ENCODE measurements at regions not wholly inside any gene's neighbourhood (a gene's known extent, or its start where the extent isn't known, plus 50 kb on each side); places are given as distances from the start of the nearest gene placed in this dataset.

GRCh38 chr1:4518621-4519020 lies 135.8 kb upstream of the AJAP1 start:
- DNase-seq (ENCODE audit: low read depth in 2 of 2) = no peak

GRCh38 chr1:4519954-4520353 lies 134.5 kb upstream of the AJAP1 start:
- no peak for DNase-seq (ENCODE audit: low read depth in 2 of 2)

DNA sequence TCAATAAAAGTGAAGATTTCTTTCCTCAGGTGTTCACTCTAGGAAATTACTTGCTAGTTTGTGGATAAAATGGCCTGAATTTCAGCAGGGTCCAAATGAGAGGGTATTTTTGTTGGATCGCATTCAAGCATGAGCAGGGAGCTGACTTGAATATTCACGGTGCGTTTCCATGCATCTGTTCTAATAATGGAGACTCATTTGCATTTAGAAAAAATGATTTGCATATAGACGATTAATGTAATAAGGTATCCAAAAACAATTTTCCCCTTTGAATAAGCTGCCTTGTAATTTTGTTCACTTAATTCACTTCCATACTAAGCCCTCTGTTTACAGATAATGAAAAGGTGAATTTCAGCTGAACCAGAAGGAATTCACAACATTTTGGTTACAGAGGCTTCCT lies 130.9 kb upstream of the AJAP1 start:
- DNase-seq (ENCODE audit: low read depth in 2 of 2) = no peak

DNA sequence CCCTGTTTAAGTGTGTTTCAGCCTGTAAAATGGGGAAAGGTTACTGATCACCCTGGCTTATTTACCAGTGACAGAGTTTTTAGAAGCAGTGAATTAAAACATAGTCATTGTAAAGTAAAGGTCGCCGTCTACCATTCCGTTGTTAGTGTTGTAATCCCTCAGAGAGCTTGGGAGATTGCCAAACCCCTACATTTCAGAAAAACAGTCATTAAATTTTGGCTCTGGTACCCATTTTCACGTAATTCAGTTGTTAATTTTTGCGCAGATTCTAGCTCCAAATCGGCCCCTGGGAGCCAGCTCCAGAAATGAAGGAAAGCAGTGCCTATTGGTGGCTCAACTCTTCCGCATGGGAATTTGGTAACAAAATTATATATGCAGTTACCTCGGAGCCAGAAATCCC lies 127.7 kb upstream of the AJAP1 start:
- DNase-seq (ENCODE audit: low read depth in 2 of 2) = no peak

GRCh38 chr1:4527819-4528218 lies 126.6 kb upstream of the AJAP1 start:
- no peak for DNase-seq (ENCODE audit: low read depth in 2 of 2)

GRCh38 chr1:4528590-4528989 lies 125.8 kb upstream of the AJAP1 start:
- DNase-seq (ENCODE audit: low read depth in 2 of 2) = no peak

DNA sequence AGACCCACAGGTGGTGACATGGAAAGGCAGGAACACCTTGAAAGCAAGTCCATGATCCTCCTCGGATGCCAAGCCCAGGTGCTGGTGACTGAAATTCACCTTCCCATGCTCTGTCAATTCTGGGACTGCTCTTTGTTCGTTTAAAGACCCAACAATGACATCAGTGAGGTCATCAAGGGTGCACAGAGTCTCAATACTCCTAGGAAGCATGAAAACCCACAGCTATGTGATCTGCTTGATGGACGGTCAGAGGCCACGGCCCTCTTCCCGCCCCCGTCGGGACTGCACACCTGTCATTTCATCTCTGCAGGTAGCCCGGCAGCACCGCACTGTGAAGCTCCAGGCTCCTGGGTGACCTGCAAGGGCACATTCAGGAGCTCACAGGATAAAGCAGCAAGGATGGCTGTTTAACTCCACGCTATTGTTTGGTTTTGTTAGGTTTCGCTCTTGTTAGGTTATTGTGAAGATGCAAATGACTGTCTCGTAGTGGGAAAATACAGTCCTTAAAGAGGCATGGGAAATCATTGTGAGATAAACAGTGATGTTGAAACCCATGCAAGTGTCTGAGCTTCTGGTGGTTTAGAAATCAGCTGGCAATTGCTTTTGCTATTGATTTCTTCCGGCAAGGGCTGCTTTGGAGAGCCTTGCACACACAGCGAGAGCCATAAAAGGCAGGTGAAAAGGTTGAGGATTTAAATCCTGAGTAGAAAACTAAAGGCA lies 124.8 kb upstream of the AJAP1 start:
- DNase-seq (ENCODE audit: low read depth in 2 of 2) = no peak

- no peak for DNase-seq (ENCODE audit: low read depth in 2 of 2)
These were observed 124.1 kb upstream of the AJAP1 start for GRCh38 chr1:4530166-4530785.

DNA sequence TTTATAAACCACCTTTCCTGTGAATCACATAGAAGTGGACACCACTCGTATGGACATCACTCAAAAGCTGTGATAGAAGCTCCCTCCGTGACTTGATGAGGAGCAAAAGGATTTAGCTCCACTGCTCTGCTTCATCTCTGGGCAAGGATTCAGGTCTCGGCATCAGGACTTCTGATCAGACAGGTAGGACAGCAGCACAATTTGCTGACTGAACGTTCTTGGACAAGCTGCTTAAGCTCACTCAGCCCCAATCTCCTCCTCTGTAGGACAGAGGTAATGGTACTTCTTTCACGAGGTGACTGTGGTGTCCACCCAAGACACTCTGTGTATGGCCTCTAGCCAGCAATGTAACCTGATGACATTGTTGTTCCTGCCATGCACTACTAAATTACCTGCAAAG lies 122.6 kb upstream of the AJAP1 start:
- no peak for DNase-seq (ENCODE audit: low read depth in 2 of 2)

- no peak for DNase-seq (ENCODE audit: low read depth in 2 of 2)
These were observed 121.8 kb upstream of the AJAP1 start for GRCh38 chr1:4532656-4533055.

GRCh38 chr1:4546911-4547310 lies 107.5 kb upstream of the AJAP1 start:
- no peak for DNase-seq (ENCODE audit: low read depth in 2 of 2)

GRCh38 chr1:4549930-4550329 lies 104.5 kb upstream of the AJAP1 start:
- no peak for DNase-seq (ENCODE audit: low read depth in 2 of 2)

- no peak for DNase-seq (ENCODE audit: low read depth in 2 of 2)
These were observed 103.5 kb upstream of the AJAP1 start for GRCh38 chr1:4550941-4551340.

- DNase-seq (ENCODE audit: low read depth in 2 of 2) = no peak
These were observed 102.7 kb upstream of the AJAP1 start for GRCh38 chr1:4551706-4552105.

GRCh38 chr1:4553761-4554160 lies 100.6 kb upstream of the AJAP1 start:
- no peak for DNase-seq (ENCODE audit: low read depth in 2 of 2)

GRCh38 chr1:4554271-4554865 lies 100.0 kb upstream of the AJAP1 start:
- no peak for DNase-seq (ENCODE audit: low read depth in 2 of 2)

- no peak for DNase-seq (ENCODE audit: low read depth in 2 of 2)
These were observed 96.5 kb upstream of the AJAP1 start for GRCh38 chr1:4557949-4558348.

DNA sequence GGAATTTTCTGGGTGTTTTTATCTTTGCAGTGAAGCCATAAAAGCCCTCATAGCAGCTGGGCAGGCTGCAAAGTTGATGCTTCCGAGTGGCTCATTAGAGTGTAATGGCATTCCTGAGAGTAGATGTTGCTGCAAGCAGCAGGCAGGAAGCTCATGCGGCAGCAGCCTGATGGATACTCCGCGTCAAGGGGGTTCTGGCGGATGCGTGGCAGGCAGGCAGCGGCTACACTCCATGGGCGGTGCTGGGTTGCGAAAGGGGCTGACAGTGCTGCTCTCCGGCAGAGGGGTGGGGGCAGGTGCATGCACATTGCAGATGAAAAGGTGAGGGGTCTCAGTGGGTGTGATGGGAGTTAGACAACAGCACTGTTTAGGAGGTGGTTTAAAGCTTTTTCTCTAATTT lies 93.2 kb upstream of the AJAP1 start:
- no peak for DNase-seq (ENCODE audit: low read depth in 2 of 2)

DNA sequence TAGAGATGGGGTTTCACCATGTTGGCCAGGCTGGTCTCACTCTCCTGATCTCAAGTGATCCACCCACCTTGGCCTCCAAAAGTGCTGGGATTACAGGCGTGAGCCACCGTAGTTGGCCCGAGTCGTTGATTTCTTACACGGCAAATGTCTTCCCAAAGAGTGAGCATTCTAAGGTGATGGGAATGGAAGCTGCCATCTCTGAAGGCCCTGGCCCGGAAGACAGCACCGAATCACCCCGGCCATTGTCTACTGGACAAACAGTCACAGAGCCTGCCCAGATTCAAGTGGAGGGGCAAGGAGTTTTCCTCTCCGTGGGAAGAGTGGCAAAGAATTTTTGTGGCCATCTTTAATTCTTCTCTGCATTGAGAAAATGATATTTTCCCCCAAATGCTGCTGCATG lies 92.1 kb upstream of the AJAP1 start:
- no peak for DNase-seq (ENCODE audit: low read depth in 2 of 2)

DNA sequence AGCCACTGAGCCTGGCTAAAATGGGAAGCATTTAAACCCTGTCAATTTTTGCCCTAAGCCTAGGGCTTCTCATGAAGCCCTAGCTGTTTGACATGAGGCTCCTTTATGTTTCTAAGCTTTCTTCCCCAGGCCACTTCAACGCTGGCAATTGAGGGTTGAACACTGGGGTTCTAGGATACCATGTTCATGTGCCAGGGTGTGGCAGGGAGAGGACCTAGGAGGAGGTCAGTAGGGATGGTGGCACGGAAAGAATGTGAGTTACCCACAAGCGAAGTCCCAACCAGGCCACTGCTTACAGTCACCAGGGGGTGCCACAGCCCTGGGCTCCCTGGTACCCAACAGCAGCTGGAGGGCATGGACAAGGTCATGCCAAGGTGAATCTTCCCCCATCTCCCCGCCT lies 90.8 kb upstream of the AJAP1 start:
- DNase-seq (ENCODE audit: low read depth in 2 of 2) = no peak

- no peak for DNase-seq (ENCODE audit: low read depth in 2 of 2)
These were observed 90.4 kb upstream of the AJAP1 start for GRCh38 chr1:4564051-4564450.

DNA sequence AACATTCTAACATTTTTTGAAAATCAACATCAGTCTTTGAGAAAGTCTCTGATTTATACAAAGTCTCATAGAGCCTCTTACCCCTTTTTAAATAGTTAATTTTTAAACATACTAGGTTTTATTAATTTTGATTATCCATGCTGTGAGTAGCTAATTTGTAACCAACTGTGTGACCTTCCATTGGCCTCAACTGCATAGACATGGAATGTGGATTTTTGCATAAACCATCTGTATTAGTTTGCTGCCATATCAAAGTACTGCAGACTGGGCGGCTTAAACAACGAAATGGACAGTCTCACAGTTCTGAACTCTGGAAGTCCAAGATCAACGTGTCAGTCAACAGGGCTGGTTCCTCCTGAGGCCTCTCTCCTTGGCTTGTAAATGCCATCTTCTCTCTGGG lies 89.2 kb upstream of the AJAP1 start:
- DNase-seq (ENCODE audit: low read depth in 2 of 2) = no peak

GRCh38 chr1:4565801-4566449 lies 88.5 kb upstream of the AJAP1 start:
- no peak for DNase-seq (ENCODE audit: low read depth in 2 of 2)

All from activated CD4-positive, alpha-beta T cell treated with anti-CD3 and anti-CD28 coated beads for 24 hours (primary cell).